DOHH2 (cell line): ENCODE measurements at regions not wholly inside any gene's neighbourhood (a gene's known extent, or its start where the extent isn't known, plus 50 kb on each side); places are given as distances from the start of the nearest gene placed in this dataset.

Experiments used
- CTCF ChIP-seq: fragments of 200-600 bp; sonication (generic); IDR thresholded peaks from one replicate; pipeline ENCODE4 v1.5.1; 2014; ENCODE audit warnings: antibody characterized with exemption, mild to moderate bottlenecking, low read depth, low read length; ENCODE audit not compliant: poor library complexity, severe bottlenecking
- EZH2phosphoT487 ChIP-seq: fragments of 200-600 bp; sonication (generic); IDR thresholded peaks from 2 replicates; pipeline ENCODE4 v1.6.1; 2017; ENCODE audit warnings: borderline replicate concordance, mild to moderate bottlenecking, antibody characterized with exemption, low read length, moderate library complexity, mixed read lengths

DNA sequence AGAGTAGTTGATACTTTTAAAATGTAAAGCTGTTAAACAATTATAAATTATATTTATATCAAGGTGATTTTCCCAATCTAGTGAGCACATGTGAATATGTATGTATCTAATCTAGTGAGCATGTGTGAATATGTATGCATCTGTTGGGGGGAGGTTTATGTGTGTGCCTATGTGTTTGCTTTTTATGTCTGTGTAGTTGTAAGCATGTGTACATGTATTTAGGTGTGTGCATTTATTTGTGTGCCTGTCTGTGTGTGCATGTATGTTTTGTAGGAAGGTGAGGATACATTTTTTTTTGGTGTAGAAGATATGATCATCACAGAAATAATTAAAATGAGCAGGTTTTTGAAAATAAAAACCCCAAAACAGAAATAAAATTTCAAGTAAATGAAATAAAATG lies 318.9 kb upstream of the CHRM3 start:
- no peak for TF ChIP-seq CTCF
- TF ChIP-seq EZH2phosphoT487, result no peak
